NCI-H2196 (cell line): ENCODE measurements at regions not wholly inside any gene's neighbourhood (a gene's known extent, or its start where the extent isn't known, plus 50 kb on each side); places are given as distances from the start of the nearest gene placed in this dataset.

Experiments used
- DNase-seq: peaks from one replicate; lab custom pipeline; 2025; ENCODE audit not compliant: unreplicated experiment; lab: John Stamatoyannopoulos, UW

GRCh38 chr9:17846948-17847655 lies 268.2 kb downstream of the SH3GL2 start:
- DNase-seq, result no peak

- no peak for DNase-seq
Observed at GRCh38 chr9:17847908-17848307, 269.0 kb downstream of the SH3GL2 start.

- DNase-seq, result no peak
Observed at GRCh38 chr9:17852108-17852507, 273.2 kb downstream of the SH3GL2 start.

- no peak for DNase-seq
Observed at GRCh38 chr9:17854487-17854886, 275.6 kb downstream of the SH3GL2 start.

GRCh38 chr9:17856995-17857394 lies 278.1 kb downstream of the SH3GL2 start:
- no peak for DNase-seq

GRCh38 chr9:17859228-17859627 lies 280.4 kb downstream of the SH3GL2 start:
- no peak for DNase-seq

GRCh38 chr9:17859987-17860386 lies 281.1 kb downstream of the SH3GL2 start:
- DNase-seq, result no peak

- DNase-seq, result no peak
Observed at GRCh38 chr9:17862101-17862500, 283.2 kb downstream of the SH3GL2 start.

- no peak for DNase-seq
Observed at GRCh38 chr9:17862629-17863028, 283.8 kb downstream of the SH3GL2 start.

- DNase-seq, result no peak
Observed at GRCh38 chr9:17863213-17863883, 284.5 kb downstream of the SH3GL2 start.

- no peak for DNase-seq
Observed at GRCh38 chr9:17863924-17864323, 285.1 kb downstream of the SH3GL2 start.

- no peak for DNase-seq
Observed at GRCh38 chr9:17864951-17865350, 286.1 kb downstream of the SH3GL2 start.

- no peak for DNase-seq
Observed at GRCh38 chr9:17865881-17866280, 287.0 kb downstream of the SH3GL2 start.

- DNase-seq, result no peak
Observed at GRCh38 chr9:17870722-17871121, 291.9 kb downstream of the SH3GL2 start.

- no peak for DNase-seq
Observed at GRCh38 chr9:17871213-17871890, 292.5 kb downstream of the SH3GL2 start.

GRCh38 chr9:17875886-17876285 lies 297.0 kb downstream of the SH3GL2 start:
- DNase-seq, result no peak

- no peak for DNase-seq
Observed at GRCh38 chr9:17876687-17877086, 297.8 kb downstream of the SH3GL2 start.

GRCh38 chr9:17878810-17879370 lies 300.0 kb downstream of the SH3GL2 start:
- no peak for DNase-seq

GRCh38 chr9:17881371-17881770 lies 302.5 kb downstream of the SH3GL2 start:
- no peak for DNase-seq

GRCh38 chr9:17882688-17883594 lies 304.1 kb downstream of the SH3GL2 start:
- no peak for DNase-seq

GRCh38 chr9:17888066-17888465 lies 309.2 kb downstream of the SH3GL2 start:
- DNase-seq, result no peak
